ENCODE measurements at regions not wholly inside any gene's neighbourhood (a gene's known extent, or its start where the extent isn't known, plus 50 kb on each side); places are given as distances from the start of the nearest gene placed in this dataset.

DNA sequence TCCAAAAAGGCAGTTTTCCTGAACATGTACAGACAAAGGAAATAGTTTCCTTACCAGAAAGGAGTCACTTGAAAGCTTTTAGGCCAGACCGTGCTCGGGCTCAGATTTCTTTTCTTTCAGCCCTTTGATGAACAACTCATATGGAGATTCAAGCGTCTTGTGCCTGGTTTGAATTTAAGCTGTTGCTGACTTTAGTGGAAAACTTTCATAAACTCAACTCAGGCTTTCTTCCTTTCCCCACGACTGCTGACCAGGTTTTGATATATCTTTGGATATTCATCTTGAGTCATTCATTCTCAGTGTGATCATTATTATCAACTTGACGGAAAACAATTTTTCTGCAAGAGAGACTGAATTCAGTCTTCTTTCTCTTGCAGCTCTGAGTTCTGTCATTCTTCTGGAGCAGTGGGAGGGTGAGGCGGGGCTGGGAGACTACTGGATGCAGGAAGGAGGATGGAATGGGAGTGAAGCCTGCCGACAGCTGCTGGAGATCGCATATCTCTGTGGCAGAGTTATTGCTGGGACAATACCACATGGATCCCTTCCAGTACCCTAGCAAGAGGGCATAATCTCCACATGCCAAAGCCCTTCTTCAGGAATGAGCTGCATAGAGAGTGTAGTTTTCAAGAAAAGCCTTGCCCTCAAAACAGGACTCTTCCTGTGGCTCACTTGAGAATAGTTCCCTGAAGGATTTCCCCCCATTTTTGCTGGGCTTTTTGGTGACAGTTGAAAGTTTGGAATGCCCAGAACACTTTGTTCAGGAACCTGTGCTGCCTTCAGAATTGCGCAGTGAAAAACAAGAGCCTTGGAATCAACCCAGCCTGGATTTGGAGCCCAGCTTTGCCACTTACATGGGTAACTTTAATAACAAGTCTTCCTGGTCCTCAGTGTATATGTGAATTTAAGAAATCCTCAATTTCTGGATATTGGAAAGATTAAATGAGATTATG lies 364.4 kb downstream of the ZNF521 start:
- no peak for DNase-seq (ENCODE audit: low read depth)

GRCh38 chr18:24988253-24988840 lies 363.6 kb downstream of the ZNF521 start:
- DNase-seq (ENCODE audit: low read depth) = no peak

GRCh38 chr18:24989760-24990593 lies 362.0 kb downstream of the ZNF521 start:
- DNase-seq (ENCODE audit: low read depth) = no peak

DNA sequence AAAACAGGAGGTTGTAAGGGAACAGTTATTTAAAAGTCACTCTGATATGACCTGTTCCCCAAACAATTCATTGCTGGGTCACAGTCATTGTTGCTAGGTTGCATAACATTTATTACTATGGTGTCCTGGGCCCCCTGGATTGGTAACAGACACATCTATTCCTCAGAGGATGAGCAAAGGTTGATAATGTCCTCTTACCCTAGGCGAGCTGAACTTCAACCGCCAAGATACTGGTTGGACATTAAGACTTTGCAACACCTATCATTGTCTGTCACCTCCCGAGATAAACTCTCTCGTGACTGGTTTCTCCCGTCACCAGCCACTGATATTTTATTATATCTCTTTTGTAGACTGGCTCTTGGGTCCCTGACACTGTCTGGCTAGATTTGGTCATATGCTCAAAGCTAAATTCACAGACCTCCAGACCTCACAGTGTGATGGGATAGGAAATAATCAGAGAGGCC lies 361.3 kb downstream of the ZNF521 start:
- no peak for DNase-seq (ENCODE audit: low read depth)

DNA sequence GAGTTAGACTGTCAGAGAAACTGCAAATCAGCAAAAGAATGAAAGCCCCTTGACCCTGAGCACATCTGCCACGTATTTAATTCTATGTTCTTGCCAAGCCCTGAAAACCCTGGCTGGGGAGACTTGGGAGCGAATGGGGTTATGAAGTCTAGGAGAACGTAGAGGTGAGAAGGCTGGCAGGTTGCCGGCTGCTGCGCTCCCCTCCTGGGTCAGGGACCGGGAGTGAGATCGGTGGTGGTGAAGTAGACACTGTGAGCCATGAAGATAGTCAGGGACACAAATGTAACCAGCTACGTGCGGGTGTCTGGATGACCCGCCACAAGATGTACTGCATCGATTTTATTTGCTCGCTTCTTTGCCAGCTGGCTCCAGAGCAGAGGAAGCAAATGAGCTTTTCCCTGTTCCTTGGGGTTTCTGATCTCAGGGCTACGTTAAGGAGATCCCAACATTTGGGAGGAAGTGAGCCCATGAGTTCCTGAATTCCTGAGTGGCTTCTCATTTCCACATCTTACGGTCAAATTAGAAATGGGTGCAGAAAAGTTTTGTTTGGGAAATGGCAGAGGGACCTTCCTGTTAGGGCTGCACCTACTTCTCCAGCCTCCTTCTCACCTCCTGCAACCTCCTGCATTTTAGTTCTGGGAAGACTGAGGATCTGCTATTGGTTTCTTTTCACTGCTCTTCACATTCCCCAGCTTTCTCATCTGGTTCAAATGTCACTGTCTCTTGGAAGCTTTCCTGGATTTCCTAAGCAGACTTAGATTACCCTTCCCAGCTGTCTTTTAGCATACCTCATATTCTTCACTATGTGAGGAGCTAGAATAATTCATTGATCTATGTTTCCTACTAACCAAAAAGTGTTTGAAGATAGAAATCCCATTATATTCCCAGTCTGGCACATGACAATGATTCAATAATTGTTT lies 360.6 kb downstream of the ZNF521 start:
- no peak for DNase-seq (ENCODE audit: low read depth)

- no peak for DNase-seq (ENCODE audit: low read depth)
Observed at GRCh38 chr18:24992491-24992890, 359.5 kb downstream of the ZNF521 start.

DNA sequence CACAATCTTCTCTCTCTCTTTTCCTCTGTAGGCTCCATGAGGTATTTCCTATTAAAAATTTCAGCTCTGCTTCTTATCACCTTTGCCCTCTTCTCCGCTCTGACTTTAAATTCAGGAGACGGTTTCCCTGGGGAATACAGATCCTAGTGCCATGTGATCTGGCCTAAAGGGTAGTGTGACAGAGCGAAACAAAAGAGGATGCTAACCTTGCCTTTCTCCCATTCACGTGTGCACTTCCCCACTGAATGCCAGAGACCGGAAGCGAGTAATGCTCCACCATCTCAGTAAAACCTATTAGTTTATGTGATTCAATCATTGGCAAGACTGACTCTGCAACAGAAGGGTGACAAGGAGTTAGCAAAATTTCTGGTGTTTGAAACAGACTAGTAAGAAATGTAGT lies 358.3 kb downstream of the ZNF521 start:
- no peak for DNase-seq (ENCODE audit: low read depth)

- no peak for DNase-seq (ENCODE audit: low read depth)
Observed at GRCh38 chr18:24995056-24995455, 356.9 kb downstream of the ZNF521 start.

DNA sequence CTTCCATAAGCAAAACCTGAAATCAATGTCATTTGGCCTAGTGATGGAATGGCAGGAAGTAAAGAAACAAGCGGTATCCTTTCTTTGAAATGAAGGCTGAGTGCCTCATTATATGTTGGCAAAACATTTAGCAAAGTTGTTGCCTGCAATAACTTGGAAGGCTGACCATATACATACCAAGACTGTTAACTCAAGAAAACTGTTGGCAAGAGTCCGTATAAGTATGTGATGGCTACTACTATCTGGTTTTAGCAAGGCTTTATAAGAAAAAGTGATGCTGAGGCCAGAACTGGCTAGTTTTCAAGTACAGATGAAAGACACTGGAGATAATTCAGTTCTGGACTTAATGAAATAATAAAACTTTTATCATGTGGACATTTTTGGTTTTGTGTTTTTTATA lies 356.2 kb downstream of the ZNF521 start:
- no peak for DNase-seq (ENCODE audit: low read depth)

DNA sequence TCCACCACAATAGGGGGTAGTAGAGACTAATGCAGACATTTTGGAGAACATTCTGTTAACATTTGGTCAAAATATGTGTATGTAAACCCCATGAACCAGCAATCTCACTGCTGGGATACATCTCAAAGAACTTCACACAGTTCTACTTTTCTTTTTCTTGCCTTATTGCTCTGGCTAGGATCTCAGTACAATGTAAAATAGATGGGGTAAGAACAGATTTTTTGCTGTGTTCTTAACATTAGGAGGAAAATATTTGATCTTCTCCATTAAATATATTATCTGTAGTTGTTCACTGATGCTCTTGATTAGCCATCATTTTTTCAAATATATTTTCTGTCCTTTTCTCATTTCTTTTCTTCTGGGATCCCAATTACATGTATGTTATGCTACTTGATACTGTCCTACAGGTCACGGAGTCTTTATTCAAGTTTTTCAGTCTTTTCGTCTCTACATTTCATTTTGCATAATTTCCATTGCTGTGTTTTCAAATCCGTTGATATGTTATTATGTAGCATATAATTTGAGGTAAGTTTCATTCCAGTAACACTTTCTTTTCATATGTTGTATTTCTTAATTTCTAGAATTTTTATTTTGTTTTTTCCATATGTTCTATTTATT lies 352.2 kb downstream of the ZNF521 start:
- no peak for DNase-seq (ENCODE audit: low read depth)

DNA sequence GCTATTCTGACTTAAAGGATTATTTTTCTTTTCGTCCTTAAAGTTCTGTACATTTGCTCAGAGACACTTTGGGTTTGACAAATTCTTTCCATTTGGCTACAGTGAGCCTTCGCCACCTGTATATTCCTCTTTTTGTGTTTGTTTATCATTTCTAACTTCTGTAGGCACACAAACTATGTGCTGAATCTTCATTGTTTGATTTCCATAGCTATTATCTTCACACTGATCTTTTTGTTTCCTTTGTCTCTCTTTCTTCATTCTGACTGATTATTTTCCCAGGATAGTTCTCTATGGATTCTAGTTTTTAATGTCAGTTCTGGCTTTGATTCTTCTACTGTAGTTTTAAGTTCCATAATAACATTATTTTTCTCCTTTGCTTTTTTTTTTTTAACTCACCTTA lies 350.2 kb downstream of the ZNF521 start:
- no peak for DNase-seq (ENCODE audit: low read depth)

- no peak for DNase-seq (ENCODE audit: low read depth)
Observed at GRCh38 chr18:25005541-25006403, 346.2 kb downstream of the ZNF521 start.

DNA sequence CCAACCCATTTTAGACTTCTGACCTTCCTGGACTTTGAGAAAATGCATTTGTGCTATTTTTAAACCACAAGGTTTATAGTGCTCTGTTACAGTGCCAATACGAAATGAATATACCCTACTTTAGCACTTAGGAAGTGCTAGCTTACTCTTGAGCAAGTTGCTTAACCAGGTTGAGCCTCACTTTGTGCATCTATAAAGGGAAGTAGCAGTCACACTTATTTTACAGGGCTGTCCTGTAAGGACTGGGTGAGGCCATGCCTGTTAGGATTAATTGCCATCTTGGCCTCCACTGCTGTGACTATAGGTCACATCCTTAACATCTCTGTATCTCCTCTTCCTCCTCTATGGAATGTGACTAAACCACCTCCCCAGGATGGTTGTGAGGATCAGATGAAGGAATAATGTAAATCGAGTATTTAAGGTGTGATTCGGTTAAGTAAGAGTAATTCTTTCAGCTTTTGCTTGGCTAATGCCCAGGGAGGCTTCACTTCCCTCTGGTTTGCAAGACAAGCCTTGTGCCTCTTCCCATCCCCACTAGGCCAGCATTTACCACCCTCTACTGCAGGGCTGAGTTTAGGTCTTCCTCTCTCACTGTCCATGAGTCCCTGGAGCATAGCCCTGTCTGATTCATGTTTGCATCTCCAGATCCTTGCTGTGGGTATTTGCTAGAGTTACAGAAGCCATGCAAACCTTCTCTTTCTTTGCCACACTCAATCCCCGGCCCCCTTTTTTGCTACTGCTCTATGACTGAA lies 341.2 kb downstream of the ZNF521 start:
- no peak for DNase-seq (ENCODE audit: low read depth)

Data from T follicular helper cell (primary cell).